Sigmoid colon (tissue), 4 donors: ENCODE measurements at regions not wholly inside any gene's neighbourhood (a gene's known extent, or its start where the extent isn't known, plus 50 kb on each side); places are given as distances from the start of the nearest gene placed in this dataset.

Experiments
- EP300 ChIP-seq, 4 donors: sonication (generic); formaldehyde crosslinking; IDR thresholded peaks; one replicate each; pipeline ENCODE4 v1.6.1; 2017; ENCODE audit warnings: antibody characterized with exemption in 4 of 4
- POLR2AphosphoS5 ChIP-seq, 4 donors: sonication (generic); formaldehyde crosslinking; IDR thresholded peaks; one replicate each; pipeline ENCODE4 v1.6.1; 2017; ENCODE audit warnings: antibody characterized with exemption in 4 of 4

- TF ChIP-seq EP300 (IDR thresholded peaks at IDR 0.05) (no peak), POLR2AphosphoS5 (IDR thresholded peaks at IDR 0.05) (no peak)
Measured at GRCh38 chr12:127078577-127079350, 1188.2 kb upstream of the TMEM132C start.
